ENCODE measurements at regions not wholly inside any gene's neighbourhood (a gene's known extent, or its start where the extent isn't known, plus 50 kb on each side); places are given as distances from the start of the nearest gene placed in this dataset.

DNA sequence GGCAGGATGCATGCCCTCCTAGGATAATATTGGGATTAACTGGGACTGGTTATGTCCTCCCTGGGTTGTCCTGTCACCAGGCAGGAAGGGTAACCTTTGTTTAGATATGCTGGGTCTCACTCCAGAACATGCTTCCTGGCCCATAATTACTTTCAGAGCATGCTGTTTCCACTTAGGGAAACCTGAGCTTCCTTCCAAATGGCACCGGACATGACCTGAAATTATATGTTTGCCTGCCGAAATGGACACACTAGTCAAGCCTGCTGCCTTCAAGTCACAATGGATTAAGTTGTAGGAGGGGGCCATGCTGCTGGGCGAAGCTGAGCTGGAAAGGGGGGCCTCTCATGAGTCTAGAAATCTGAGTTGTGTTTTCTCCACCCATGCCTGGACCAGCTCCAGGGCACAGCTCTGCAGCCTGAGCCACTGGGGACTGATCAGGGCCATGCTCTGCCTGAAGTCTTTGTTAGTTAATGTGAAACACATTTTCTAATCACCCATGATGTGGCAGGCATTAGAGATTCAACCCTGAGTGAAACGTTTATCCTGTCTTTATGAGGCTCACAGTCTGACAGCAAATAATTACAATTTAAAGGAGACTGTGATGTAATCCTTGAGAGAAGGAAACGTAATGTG lies 273.3 kb downstream of the TNS1 start:
- Histone ChIP-seq H2AFZ (no peak overlapping the region), H3K79me2 (replicated peaks; ENCODE audit: insufficient read depth) (no peaks in the 10 kb centered on the region), H3K4me2 (no peak overlapping the region), H3K27ac (ENCODE audit: low read depth) (no peak overlapping the region), H3K4me1 (ENCODE audit: insufficient read depth) (no peaks in the 10 kb centered on the region), H3K27me3 (ENCODE audit: insufficient read depth) (no peaks in the 10 kb centered on the region), H3K9me2 (ENCODE audit: insufficient read depth) (0 out of 2 replicates have a peak, but pooled peaks cover 7% of the 10 kb centered on the region), H3K36me3 (ENCODE audit: insufficient read depth) (no peaks in the 10 kb centered on the region), H3F3A (replicated peaks; ENCODE audit: low read depth) (no peaks in the 10 kb centered on the region), H4K20me1 (replicated peaks; ENCODE audit: insufficient read depth) (no peaks in the 10 kb centered on the region), H3K4me3 (no peak overlapping the region)
- Mint-ChIP-seq H3K4me3 (no peak overlapping the region), H3K36me3 (ENCODE audit: low read depth) (no peaks in the 10 kb centered on the region; the same call in 2 of the 3 replicates), H3K27ac (no peak overlapping the region), H3K9me3 (no peaks in the 10 kb centered on the region), H3K27me3 (ENCODE audit: insufficient read depth, low read depth, poor library complexity) (peaks cover 3% of the 10 kb centered on the region), H3K4me1 (no peaks in the 10 kb centered on the region)
- DNase-seq (ENCODE audit: low spot score), result no peak
- TF ChIP-seq STAT1 (IDR thresholded peaks at IDR 0.05; ENCODE audit: unreplicated experiment) (no peak), EZH2 (IDR thresholded peaks at IDR 0.05; ENCODE audit: low read depth, unreplicated experiment) (no peak), POLR2AphosphoS5 (IDR thresholded peaks at IDR 0.05; ENCODE audit: low read depth) (no peak), JUNB (IDR thresholded peaks at IDR 0.05; ENCODE audit: unreplicated experiment) (no peak), NANOG (IDR thresholded peaks at IDR 0.05; ENCODE audit: borderline replicate concordance) (no peak), ZNF114 (CRISPR knock-in tag; IDR thresholded peaks at IDR 0.05) (no peak)
- TF ChIP-seq, protein P1, sequence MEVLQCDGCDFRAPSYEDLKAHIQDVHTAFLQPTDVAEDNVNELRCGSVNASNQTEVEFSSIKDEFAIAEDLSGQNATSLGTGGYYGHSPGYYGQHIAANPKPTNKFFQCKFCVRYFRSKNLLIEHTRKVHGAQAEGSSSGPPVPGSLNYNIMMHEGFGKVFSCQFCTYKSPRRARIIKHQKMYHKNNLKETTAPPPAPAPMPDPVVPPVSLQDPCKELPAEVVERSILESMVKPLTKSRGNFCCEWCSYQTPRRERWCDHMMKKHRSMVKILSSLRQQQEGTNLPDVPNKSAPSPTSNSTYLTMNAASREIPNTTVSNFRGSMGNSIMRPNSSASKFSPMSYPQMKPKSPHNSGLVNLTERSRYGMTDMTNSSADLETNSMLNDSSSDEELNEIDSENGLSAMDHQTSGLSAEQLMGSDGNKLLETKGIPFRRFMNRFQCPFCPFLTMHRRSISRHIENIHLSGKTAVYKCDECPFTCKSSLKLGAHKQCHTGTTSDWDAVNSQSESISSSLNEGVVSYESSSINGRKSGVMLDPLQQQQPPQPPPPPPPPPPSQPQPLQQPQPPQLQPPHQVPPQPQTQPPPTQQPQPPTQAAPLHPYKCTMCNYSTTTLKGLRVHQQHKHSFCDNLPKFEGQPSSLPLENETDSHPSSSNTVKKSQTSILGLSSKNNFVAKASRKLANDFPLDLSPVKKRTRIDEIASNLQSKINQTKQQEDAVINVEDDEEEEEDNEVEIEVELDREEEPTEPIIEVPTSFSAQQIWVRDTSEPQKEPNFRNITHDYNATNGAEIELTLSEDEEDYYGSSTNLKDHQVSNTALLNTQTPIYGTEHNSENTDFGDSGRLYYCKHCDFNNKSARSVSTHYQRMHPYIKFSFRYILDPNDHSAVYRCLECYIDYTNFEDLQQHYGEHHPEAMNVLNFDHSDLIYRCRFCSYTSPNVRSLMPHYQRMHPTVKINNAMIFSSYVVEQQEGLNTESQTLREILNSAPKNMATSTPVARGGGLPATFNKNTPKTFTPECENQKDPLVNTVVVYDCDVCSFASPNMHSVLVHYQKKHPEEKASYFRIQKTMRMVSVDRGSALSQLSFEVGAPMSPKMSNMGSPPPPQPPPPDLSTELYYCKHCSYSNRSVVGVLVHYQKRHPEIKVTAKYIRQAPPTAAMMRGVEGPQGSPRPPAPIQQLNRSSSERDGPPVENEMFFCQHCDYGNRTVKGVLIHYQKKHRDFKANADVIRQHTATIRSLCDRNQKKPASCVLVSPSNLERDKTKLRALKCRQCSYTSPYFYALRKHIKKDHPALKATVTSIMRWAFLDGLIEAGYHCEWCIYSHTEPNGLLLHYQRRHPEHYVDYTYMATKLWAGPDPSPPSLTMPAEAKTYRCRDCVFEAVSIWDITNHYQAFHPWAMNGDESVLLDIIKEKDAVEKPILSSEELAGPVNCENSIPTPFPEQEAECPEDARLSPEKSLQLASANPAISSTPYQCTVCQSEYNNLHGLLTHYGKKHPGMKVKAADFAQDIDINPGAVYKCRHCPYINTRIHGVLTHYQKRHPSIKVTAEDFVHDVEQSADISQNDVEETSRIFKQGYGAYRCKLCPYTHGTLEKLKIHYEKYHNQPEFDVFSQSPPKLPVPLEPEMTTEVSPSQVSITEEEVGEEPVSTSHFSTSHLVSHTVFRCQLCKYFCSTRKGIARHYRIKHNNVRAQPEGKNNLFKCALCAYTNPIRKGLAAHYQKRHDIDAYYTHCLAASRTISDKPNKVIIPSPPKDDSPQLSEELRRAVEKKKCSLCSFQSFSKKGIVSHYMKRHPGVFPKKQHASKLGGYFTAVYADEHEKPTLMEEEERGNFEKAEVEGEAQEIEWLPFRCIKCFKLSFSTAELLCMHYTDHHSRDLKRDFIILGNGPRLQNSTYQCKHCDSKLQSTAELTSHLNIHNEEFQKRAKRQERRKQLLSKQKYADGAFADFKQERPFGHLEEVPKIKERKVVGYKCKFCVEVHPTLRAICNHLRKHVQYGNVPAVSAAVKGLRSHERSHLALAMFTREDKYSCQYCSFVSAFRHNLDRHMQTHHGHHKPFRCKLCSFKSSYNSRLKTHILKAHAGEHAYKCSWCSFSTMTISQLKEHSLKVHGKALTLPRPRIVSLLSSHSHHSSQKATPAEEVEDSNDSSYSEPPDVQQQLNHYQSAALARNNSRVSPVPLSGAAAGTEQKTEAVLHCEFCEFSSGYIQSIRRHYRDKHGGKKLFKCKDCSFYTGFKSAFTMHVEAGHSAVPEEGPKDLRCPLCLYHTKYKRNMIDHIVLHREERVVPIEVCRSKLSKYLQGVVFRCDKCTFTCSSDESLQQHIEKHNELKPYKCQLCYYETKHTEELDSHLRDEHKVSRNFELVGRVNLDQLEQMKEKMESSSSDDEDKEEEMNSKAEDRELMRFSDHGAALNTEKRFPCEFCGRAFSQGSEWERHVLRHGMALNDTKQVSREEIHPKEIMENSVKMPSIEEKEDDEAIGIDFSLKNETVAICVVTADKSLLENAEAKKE (CRISPR knock-in tag; IDR thresholded peaks at IDR 0.05), result no peak
- TF ChIP-seq, protein P2, sequence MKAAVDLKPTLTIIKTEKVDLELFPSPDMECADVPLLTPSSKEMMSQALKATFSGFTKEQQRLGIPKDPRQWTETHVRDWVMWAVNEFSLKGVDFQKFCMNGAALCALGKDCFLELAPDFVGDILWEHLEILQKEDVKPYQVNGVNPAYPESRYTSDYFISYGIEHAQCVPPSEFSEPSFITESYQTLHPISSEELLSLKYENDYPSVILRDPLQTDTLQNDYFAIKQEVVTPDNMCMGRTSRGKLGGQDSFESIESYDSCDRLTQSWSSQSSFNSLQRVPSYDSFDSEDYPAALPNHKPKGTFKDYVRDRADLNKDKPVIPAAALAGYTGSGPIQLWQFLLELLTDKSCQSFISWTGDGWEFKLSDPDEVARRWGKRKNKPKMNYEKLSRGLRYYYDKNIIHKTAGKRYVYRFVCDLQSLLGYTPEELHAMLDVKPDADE (IDR thresholded peaks at IDR 0.05), result no peak
- TF ChIP-seq, protein P3, sequence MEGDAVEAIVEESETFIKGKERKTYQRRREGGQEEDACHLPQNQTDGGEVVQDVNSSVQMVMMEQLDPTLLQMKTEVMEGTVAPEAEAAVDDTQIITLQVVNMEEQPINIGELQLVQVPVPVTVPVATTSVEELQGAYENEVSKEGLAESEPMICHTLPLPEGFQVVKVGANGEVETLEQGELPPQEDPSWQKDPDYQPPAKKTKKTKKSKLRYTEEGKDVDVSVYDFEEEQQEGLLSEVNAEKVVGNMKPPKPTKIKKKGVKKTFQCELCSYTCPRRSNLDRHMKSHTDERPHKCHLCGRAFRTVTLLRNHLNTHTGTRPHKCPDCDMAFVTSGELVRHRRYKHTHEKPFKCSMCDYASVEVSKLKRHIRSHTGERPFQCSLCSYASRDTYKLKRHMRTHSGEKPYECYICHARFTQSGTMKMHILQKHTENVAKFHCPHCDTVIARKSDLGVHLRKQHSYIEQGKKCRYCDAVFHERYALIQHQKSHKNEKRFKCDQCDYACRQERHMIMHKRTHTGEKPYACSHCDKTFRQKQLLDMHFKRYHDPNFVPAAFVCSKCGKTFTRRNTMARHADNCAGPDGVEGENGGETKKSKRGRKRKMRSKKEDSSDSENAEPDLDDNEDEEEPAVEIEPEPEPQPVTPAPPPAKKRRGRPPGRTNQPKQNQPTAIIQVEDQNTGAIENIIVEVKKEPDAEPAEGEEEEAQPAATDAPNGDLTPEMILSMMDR (conservative IDR thresholded peaks at IDR 0.05; ENCODE audit: low read depth in 2 of 2), result no peak
- ATAC-seq, result no peak
